Trophoblast cell (in vitro differentiated cells and primary cell): ENCODE measurements at regions not wholly inside any gene's neighbourhood (a gene's known extent, or its start where the extent isn't known, plus 50 kb on each side); places are given as distances from the start of the nearest gene placed in this dataset.

Source experiments
- DNase-seq, 2 donors: peaks; one replicate each; pipeline ENCODE4 v3.0.0-alpha.2; 2016
- H2AFZ ChIP-seq: 2 replicates; pipeline ENCODE4 v1.6.1; 2013; ENCODE audit warnings: low read length, moderate library complexity, mild to moderate bottlenecking; ENCODE audit not compliant: insufficient read depth, poor library complexity
- H2AK5ac ChIP-seq: 2 replicates; pipeline ENCODE4 v1.6.1; 2013; ENCODE audit warnings: mild to moderate bottlenecking, low read length
- H2BK120ac ChIP-seq: 2 replicates; pipeline ENCODE4 v1.6.1; 2013; ENCODE audit warnings: low read length, mild to moderate bottlenecking, moderate library complexity; ENCODE audit not compliant: insufficient read depth, poor library complexity
- H2BK12ac ChIP-seq: 2 replicates; pipeline ENCODE4 v1.6.1; 2013; ENCODE audit warnings: mild to moderate bottlenecking, low read length, moderate library complexity
- H2BK5ac ChIP-seq: 2 replicates; pipeline ENCODE4 v1.6.1; 2013; ENCODE audit warnings: low read length, low read depth, moderate library complexity, mild to moderate bottlenecking; ENCODE audit not compliant: poor library complexity
- H3K14ac ChIP-seq: 2 replicates; pipeline ENCODE4 v1.6.1; 2013; ENCODE audit warnings: mild to moderate bottlenecking, low read length
- H3K18ac ChIP-seq: 2 replicates; pipeline ENCODE4 v1.6.1; 2013; ENCODE audit warnings: mild to moderate bottlenecking, low read length
- H3K23ac ChIP-seq: 2 replicates; pipeline ENCODE4 v1.6.1; 2013; ENCODE audit warnings: low read length
- H3K27ac ChIP-seq: 2 replicates; pipeline ENCODE4 v1.5.1; 2013; ENCODE audit warnings: low read depth, mild to moderate bottlenecking, inconsistent platforms, low read length, moderate library complexity
- H3K27me3 ChIP-seq: 2 replicates; pipeline ENCODE4 v1.6.1; 2013; ENCODE audit warnings: inconsistent platforms, mild to moderate bottlenecking, low read length, moderate library complexity; ENCODE audit not compliant: insufficient read depth
- H3K36me3 ChIP-seq, 2 experiments: 1 replicate in 1 of 2; 2 replicates in 1 of 2; pipeline ENCODE4 v1.6.1; 2013; ENCODE audit warnings: low read length in 2 of 2, mild to moderate bottlenecking in 2 of 2, moderate library complexity in 1 of 2; ENCODE audit not compliant: insufficient read depth in 2 of 2, control insufficient read depth in 1 of 2
- H3K4ac ChIP-seq: 2 replicates; pipeline ENCODE4 v1.6.1; 2013; ENCODE audit warnings: low read depth, mild to moderate bottlenecking, low read length, moderate library complexity
- H3K4me1 ChIP-seq, 2 experiments: 1 replicate in 1 of 2; 2 replicates in 1 of 2; pipeline ENCODE4 v1.6.1; 2013; ENCODE audit warnings: low read length in 2 of 2, mild to moderate bottlenecking in 2 of 2, moderate library complexity in 1 of 2; ENCODE audit not compliant: insufficient read depth in 2 of 2, control insufficient read depth in 1 of 2
- H3K4me2 ChIP-seq: 2 replicates; pipeline ENCODE4 v1.6.1; 2013; ENCODE audit warnings: inconsistent platforms, mild to moderate bottlenecking, low read length, moderate library complexity
- H3K4me3 ChIP-seq: 2 replicates; pipeline ENCODE4 v1.5.1; 2013; ENCODE audit warnings: mild to moderate bottlenecking, low read depth, low read length, inconsistent platforms
- H3K79me1 ChIP-seq: one replicate; pipeline ENCODE4 v1.6.1; 2013; ENCODE audit warnings: low read length
- H3K79me2 ChIP-seq: 2 replicates; pipeline ENCODE4 v1.6.1; 2013; ENCODE audit warnings: low read length, mild to moderate bottlenecking; ENCODE audit not compliant: control insufficient read depth, insufficient read depth, poor library complexity
- H3K9ac ChIP-seq: 2 replicates; pipeline ENCODE4 v1.6.1; 2013; ENCODE audit warnings: mild to moderate bottlenecking, low read length
- H3K9me3 ChIP-seq: 2 replicates; pipeline ENCODE4 v1.6.1; 2013; ENCODE audit warnings: low read depth, mild to moderate bottlenecking, control low read depth, inconsistent platforms, low read length; ENCODE audit not compliant: insufficient read depth
- H4K12ac ChIP-seq: 2 replicates; pipeline ENCODE4 v1.6.1; 2013; ENCODE audit warnings: low read depth, mild to moderate bottlenecking, low read length, moderate library complexity
- H4K8ac ChIP-seq: 2 replicates; pipeline ENCODE4 v1.6.1; 2013; ENCODE audit warnings: low read depth, mild to moderate bottlenecking, low read length, moderate library complexity
- H4K91ac ChIP-seq: one replicate; pipeline ENCODE4 v1.6.1; 2013; ENCODE audit warnings: low read depth, mild to moderate bottlenecking, low read length, moderate library complexity
- WGBS: extraction: QIAGEN DNeasy Blood & Tissue Kit; methylation state at CpG from one replicate; pipeline ENCODE4 v1.1.7; 2013; ENCODE audit warnings: missing lambda C conversion rate; ENCODE audit not compliant: insufficient read length, insufficient coverage; ENCODE audit errors: extremely low coverage; 5-methylcytosine and 5-hydroxymethylcytosine counted together

DNA sequence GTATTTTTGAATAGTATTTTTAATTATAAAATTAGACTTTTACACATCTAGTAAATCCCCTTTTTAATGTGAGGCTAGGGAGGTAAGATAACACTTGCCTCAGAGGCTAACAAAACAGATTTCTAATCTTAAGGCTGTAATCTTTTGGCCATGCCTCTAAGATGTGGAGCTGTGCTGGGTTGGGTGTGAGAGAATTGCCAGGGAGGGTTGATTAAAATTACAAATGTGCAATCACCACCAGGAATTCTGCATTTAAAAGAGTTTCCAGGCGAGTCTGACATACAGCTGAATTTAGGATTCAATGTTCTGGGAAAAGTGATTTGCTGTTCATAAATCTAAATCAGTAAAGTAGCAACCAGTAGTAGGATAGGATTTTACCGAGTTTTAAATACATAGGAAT lies 73.3 kb downstream of the NUDT12 start:
- no peak for DNase-seq
- Histone ChIP-seq H3K79me2 (no peaks in the 10 kb centered on the region), H2AK5ac (no peak overlapping the region), H2BK120ac (no peak overlapping the region), H3K79me1 (peaks cover 7% of the 10 kb centered on the region), H3K18ac (no peak overlapping the region), H3K23ac (no peak overlapping the region), H3K9me3 (no peaks in the 10 kb centered on the region), H2BK12ac (no peak overlapping the region), H3K4me2 (no peak overlapping the region), H3K27ac (no peak overlapping the region), H3K27me3 (no peaks in the 10 kb centered on the region), H2BK5ac (no peak overlapping the region), H4K8ac (no peak overlapping the region), H3K9ac (no peak overlapping the region), H3K14ac (no peak overlapping the region), H2AFZ (no peak overlapping the region), H3K4ac (no peak overlapping the region), H3K4me3 (no peak overlapping the region), H3K4me1 (peaks cover 5 to 9% of the 10 kb centered on the region in 2 experiments), H3K36me3 (no peaks in the 10 kb centered on the region), H4K91ac (no peak overlapping the region), H4K12ac (no peak overlapping the region)
- WGBS, result no CpG with 5 or more reads among the region's 2 CpGs

GRCh38 chr5:103487822-103488493 lies 74.6 kb downstream of the NUDT12 start:
- DNase-seq, result no peak
- H2BK5ac ChIP-seq, result peak overlapping the region; percentile 11
- H3K18ac ChIP-seq, result no peak overlapping the region
- no peaks in the 10 kb centered on the region for H3K79me2 ChIP-seq
- no peak overlapping the region for H4K8ac ChIP-seq
- H4K12ac ChIP-seq, result no peak overlapping the region
- peaks cover 7% of the 10 kb centered on the region for H3K79me1 ChIP-seq
- H3K23ac ChIP-seq, result no peak overlapping the region
- no peaks in the 10 kb centered on the region for H3K36me3 ChIP-seq
- no peak overlapping the region for H3K4me3 ChIP-seq
- no peaks in the 10 kb centered on the region for H3K27me3 ChIP-seq
- H2AFZ ChIP-seq, result no peak overlapping the region
- H3K4ac ChIP-seq, result no peak overlapping the region
- no peak overlapping the region for H3K27ac ChIP-seq
- no CpG with 5 or more reads among the region's 3 CpGs for WGBS
- H4K91ac ChIP-seq, result peak overlapping the region; percentile 32
- peak overlapping the region; percentile 49 for H3K14ac ChIP-seq
- H3K4me2 ChIP-seq, result no peak overlapping the region
- H2BK120ac ChIP-seq, result peak overlapping the region; percentile 36
- H2BK12ac ChIP-seq, result peak overlapping the region; percentile 78
- H3K4me1 ChIP-seq, result peaks cover 5 to 9% of the 10 kb centered on the region in 2 experiments
- no peak overlapping the region for H2AK5ac ChIP-seq
- H3K9me3 ChIP-seq, result no peaks in the 10 kb centered on the region
- no peak overlapping the region for H3K9ac ChIP-seq

- no peak for DNase-seq
- Histone ChIP-seq H3K14ac (no peak overlapping the region), H3K4me2 (no peak overlapping the region), H3K79me1 (peaks cover 7% of the 10 kb centered on the region), H3K4ac (no peak overlapping the region), H3K27me3 (no peaks in the 10 kb centered on the region), H2BK12ac (peak overlapping the region; percentile 35), H3K27ac (peak overlapping the region; percentile 32), H2BK120ac (peak overlapping the region; percentile 49), H3K4me1 (peaks cover 5 to 9% of the 10 kb centered on the region in 2 experiments), H2AK5ac (no peak overlapping the region), H3K36me3 (no peaks in the 10 kb centered on the region), H3K79me2 (no peaks in the 10 kb centered on the region), H4K91ac (peak overlapping the region; percentile 51), H3K9me3 (no peaks in the 10 kb centered on the region), H3K4me3 (no peak overlapping the region), H3K9ac (no peak overlapping the region), H4K12ac (no peak overlapping the region), H3K23ac (no peak overlapping the region), H3K18ac (no peak overlapping the region), H2AFZ (no peak overlapping the region), H4K8ac (no peak overlapping the region), H2BK5ac (peak overlapping the region; percentile 66)
- WGBS, result no CpG with 5 or more reads among the region's 6 CpGs
Measured at GRCh38 chr5:103487218-103487617, 75.4 kb downstream of the NUDT12 start.

DNA sequence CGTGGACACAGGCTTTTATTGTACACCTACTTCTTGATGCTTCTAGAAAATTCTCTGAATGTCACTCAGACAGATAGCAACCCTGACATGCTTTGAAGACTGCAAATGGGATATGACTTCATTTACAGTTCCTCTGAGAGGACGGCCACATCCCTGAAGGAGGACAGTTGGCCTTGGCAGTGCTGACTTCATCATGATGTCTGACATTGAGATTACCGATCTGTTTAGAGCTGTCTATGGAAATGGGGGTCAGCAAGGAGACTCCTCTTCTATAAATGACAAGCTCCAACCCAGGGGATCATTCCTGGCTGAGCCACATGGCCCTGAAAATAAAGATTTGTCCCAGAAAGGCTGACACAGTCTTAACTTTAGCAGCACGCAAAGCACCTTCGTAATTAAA lies 75.8 kb downstream of the NUDT12 start:
- Histone ChIP-seq H3K36me3 (no peaks in the 10 kb centered on the region), H3K18ac (no peak overlapping the region), H4K91ac (peak overlapping the region; percentile 28), H3K79me1 (peaks cover 7% of the 10 kb centered on the region), H3K9me3 (no peaks in the 10 kb centered on the region), H3K23ac (no peak overlapping the region), H4K12ac (no peak overlapping the region), H2AK5ac (peak overlapping the region; percentile 3), H3K27ac (no peak overlapping the region), H2AFZ (no peak overlapping the region), H2BK120ac (peak overlapping the region; percentile 68), H3K4me1 (peaks cover 5 to 9% of the 10 kb centered on the region in 2 experiments), H3K14ac (no peak overlapping the region), H3K9ac (no peak overlapping the region), H2BK5ac (no peak overlapping the region), H3K4me2 (no peak overlapping the region), H4K8ac (no peak overlapping the region), H2BK12ac (peak overlapping the region; percentile 24), H3K4me3 (no peak overlapping the region), H3K4ac (no peak overlapping the region), H3K27me3 (no peaks in the 10 kb centered on the region), H3K79me2 (no peaks in the 10 kb centered on the region)
- no CpG with 5 or more reads among the region's 5 CpGs for WGBS
- no peak for DNase-seq
